Activated B cell treated with CpG ODN at 0.5 μM for 24 hours (primary cell): ENCODE measurements at regions not wholly inside any gene's neighbourhood (a gene's known extent, or its start where the extent isn't known, plus 50 kb on each side); places are given as distances from the start of the nearest gene placed in this dataset.

Source experiments
- ATAC-seq: fragments of 200-7000 bp; cut with Tn5 transposase; one replicate; pipeline ENCODE4 v1.10.0; 2021; ENCODE audit warnings: low read depth, mild to moderate bottlenecking, moderate library complexity
- CTCF ChIA-PET: fragments of 350-600 bp; sonication (Branson Sonifier 250); formaldehyde crosslinking; loops from one replicate; lab custom pipeline; 2021; ENCODE audit warnings: antibody characterized with exemption; lab: Charles Lee
- POLR2A ChIA-PET: fragments of 350-600 bp; sonication (Branson Sonifier 250); formaldehyde crosslinking; loops from one replicate; lab custom pipeline; 2021; ENCODE audit warnings: antibody characterized with exemption; lab: Charles Lee
- DNase-seq: peaks from one replicate; pipeline ENCODE4 v3.0.0; 2022
- H3K27ac Mint-ChIP-seq: one replicate; pipeline ENCODE4 v1.8.0; 2020; ENCODE audit warnings: mixed read lengths
- H3K27me3 Mint-ChIP-seq: one replicate; pipeline ENCODE4 v1.8.0; 2021; ENCODE audit warnings: mixed read lengths
- H3K36me3 Mint-ChIP-seq: one replicate; pipeline ENCODE4 v1.8.0; 2021; ENCODE audit warnings: low read depth, mixed read lengths
- H3K4me1 Mint-ChIP-seq: one replicate; pipeline ENCODE4 v1.8.0; 2021; ENCODE audit warnings: mixed read lengths
- H3K4me3 Mint-ChIP-seq: one replicate; pipeline ENCODE4 v1.8.0; 2020; ENCODE audit warnings: mild to moderate bottlenecking, mixed read lengths
- H3K9me3 Mint-ChIP-seq: one replicate; pipeline ENCODE4 v1.8.0; 2020; ENCODE audit warnings: mixed read lengths
- CTCF ChIP-seq: fragments of 200-600 bp; IDR thresholded peaks from one replicate; pipeline ENCODE4 v1.8.0; 2022; ENCODE audit warnings: antibody characterized with exemption, mild to moderate bottlenecking
- intact Hi-C: fragments of 100-400 bp; cut with micrococcal nuclease; formaldehyde crosslinking; loops from one replicate; pipeline ENCODE4 v1.15.1; 2024

GRCh38 chr15:87209891-87210689 lies 1046.4 kb downstream of the NTRK3 start:
- POLR2A ChIA-PET = no interaction called here
- no peak overlapping the region for H3K4me3 Mint-ChIP-seq
- DNase-seq (no peak), ATAC-seq (no peak)
- no peaks in the 10 kb centered on the region for H3K9me3 Mint-ChIP-seq
- CTCF ChIA-PET = no interaction called here
- no peak for TF ChIP-seq CTCF
- no peaks in the 10 kb centered on the region for H3K4me1 Mint-ChIP-seq
- H3K36me3 Mint-ChIP-seq = no peaks in the 10 kb centered on the region
- H3K27me3 Mint-ChIP-seq = no peaks in the 10 kb centered on the region
- intact Hi-C loops = no loop called here
- H3K27ac Mint-ChIP-seq = no peak overlapping the region

- ATAC-seq = no peak
- no peak for TF ChIP-seq CTCF
- no peaks in the 10 kb centered on the region for H3K9me3 Mint-ChIP-seq
- no peak overlapping the region for H3K4me3 Mint-ChIP-seq
- H3K27ac Mint-ChIP-seq = no peak overlapping the region
- intact Hi-C loops = no loop called here
- ChIA-PET CTCF (no interaction called here), POLR2A (no interaction called here)
- no peaks in the 10 kb centered on the region for H3K4me1 Mint-ChIP-seq
- no peak for DNase-seq
- H3K36me3 Mint-ChIP-seq = no peaks in the 10 kb centered on the region
- H3K27me3 Mint-ChIP-seq = no peaks in the 10 kb centered on the region
Measured at GRCh38 chr15:87207990-87208580, 1048.5 kb downstream of the NTRK3 start.

- Mint-ChIP-seq H3K4me1 (no peaks in the 10 kb centered on the region), H3K9me3 (no peaks in the 10 kb centered on the region), H3K36me3 (no peaks in the 10 kb centered on the region), H3K27me3 (no peaks in the 10 kb centered on the region), H3K4me3 (no peak overlapping the region), H3K27ac (no peak overlapping the region)
- intact Hi-C loops = no loop called here
- DNase-seq (no peak), ATAC-seq (no peak)
- ChIA-PET POLR2A (no interaction called here), CTCF (no interaction called here)
- no peak for TF ChIP-seq CTCF
Measured at GRCh38 chr15:87207251-87207650, 1049.3 kb downstream of the NTRK3 start.

- POLR2A ChIA-PET = no interaction called here
- no peaks in the 10 kb centered on the region for H3K27me3 Mint-ChIP-seq
- H3K9me3 Mint-ChIP-seq = peaks cover 3% of the 10 kb centered on the region
- H3K4me1 Mint-ChIP-seq = no peaks in the 10 kb centered on the region
- DNase-seq = no peak
- ATAC-seq = no peak
- CTCF ChIA-PET = no interaction called here
- no peak overlapping the region for H3K4me3 Mint-ChIP-seq
- no peak for TF ChIP-seq CTCF
- no peaks in the 10 kb centered on the region for H3K36me3 Mint-ChIP-seq
- intact Hi-C loops = no loop called here
- H3K27ac Mint-ChIP-seq = no peak overlapping the region
Measured at GRCh38 chr15:87201986-87202385, 1054.6 kb downstream of the NTRK3 start.

GRCh38 chr15:87200149-87200548 lies 1056.4 kb downstream of the NTRK3 start:
- Mint-ChIP-seq H3K9me3 (peaks cover 3% of the 10 kb centered on the region), H3K36me3 (no peaks in the 10 kb centered on the region), H3K4me3 (no peak overlapping the region), H3K27ac (no peak overlapping the region), H3K4me1 (no peaks in the 10 kb centered on the region), H3K27me3 (no peaks in the 10 kb centered on the region)
- ChIA-PET POLR2A (no interaction called here), CTCF (no interaction called here)
- ATAC-seq (no peak), DNase-seq (no peak)
- intact Hi-C loops = no loop called here
- no peak for TF ChIP-seq CTCF
